ENCODE measurements at regions not wholly inside any gene's neighbourhood (a gene's known extent, or its start where the extent isn't known, plus 50 kb on each side); places are given as distances from the start of the nearest gene placed in this dataset.

- H3K9me3 ChIP-seq = no peaks in the 10 kb centered on the region
- H3K4me3 ChIP-seq = no peak overlapping the region
- TF ChIP-seq, protein P1, sequence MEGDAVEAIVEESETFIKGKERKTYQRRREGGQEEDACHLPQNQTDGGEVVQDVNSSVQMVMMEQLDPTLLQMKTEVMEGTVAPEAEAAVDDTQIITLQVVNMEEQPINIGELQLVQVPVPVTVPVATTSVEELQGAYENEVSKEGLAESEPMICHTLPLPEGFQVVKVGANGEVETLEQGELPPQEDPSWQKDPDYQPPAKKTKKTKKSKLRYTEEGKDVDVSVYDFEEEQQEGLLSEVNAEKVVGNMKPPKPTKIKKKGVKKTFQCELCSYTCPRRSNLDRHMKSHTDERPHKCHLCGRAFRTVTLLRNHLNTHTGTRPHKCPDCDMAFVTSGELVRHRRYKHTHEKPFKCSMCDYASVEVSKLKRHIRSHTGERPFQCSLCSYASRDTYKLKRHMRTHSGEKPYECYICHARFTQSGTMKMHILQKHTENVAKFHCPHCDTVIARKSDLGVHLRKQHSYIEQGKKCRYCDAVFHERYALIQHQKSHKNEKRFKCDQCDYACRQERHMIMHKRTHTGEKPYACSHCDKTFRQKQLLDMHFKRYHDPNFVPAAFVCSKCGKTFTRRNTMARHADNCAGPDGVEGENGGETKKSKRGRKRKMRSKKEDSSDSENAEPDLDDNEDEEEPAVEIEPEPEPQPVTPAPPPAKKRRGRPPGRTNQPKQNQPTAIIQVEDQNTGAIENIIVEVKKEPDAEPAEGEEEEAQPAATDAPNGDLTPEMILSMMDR (IDR thresholded peaks at IDR 0.05) = no peak
- DNase-seq (no peak), ATAC-seq (no peak)
- no peak overlapping the region for H3K27ac ChIP-seq
- no peaks in the 10 kb centered on the region for H3K27me3 ChIP-seq (ENCODE audit: low read depth)
- intact Hi-C loops (cut with DNase I) = no loop called here
- H3K4me1 ChIP-seq = no peaks in the 10 kb centered on the region
- H3K36me3 ChIP-seq = no peaks in the 10 kb centered on the region
These were observed 736.3 kb upstream of the ARRDC4 start for GRCh38 chr15:97224191-97224641.

DNA sequence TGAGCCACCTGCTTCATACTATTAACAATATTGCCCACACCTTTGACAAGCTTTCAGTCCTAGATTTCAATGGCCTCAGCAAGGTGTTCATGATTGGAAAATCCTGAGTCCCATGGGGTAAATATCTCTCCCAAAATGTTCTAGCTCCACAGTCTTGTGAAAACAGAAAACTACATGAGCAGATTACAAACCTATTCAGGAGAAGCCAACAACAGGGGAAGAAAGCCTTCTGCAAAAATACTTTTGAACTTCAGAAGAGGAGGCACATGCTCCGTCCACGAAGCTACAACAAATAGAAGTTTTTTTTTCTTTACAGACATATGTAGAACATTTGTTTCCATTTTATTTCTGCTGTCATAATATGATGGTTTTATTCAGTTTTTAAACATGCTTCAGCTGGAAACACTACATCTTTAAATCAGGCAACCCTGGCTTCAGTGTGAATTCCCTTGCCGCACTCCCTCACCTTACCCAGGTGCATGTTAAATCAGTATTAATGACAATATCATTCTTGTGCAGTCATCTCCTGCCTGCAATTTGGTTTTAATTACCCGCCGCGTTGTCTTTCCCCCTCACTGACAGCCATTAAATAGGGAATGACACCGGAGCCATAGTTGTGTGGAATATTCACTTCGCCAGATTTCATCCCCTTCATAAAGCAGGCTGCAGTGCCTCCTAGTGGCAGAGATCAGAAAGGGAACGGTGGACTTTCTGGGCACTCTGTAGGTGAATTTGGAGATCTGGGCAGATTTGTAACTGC, 725.5 kb upstream of the ARRDC4 start:
- H3K36me3 ChIP-seq = no peaks in the 10 kb centered on the region
- intact Hi-C loops (cut with DNase I) = no loop called here
- no peak overlapping the region for H3K27ac ChIP-seq
- ATAC-seq (peak; percentile 69 to 71), DNase-seq (no peak)
- peak overlapping the region; percentile 30 for H3K4me3 ChIP-seq
- no peaks in the 10 kb centered on the region for H3K27me3 ChIP-seq (ENCODE audit: low read depth)
- H3K9me3 ChIP-seq = no peaks in the 10 kb centered on the region
- TF ChIP-seq, protein P1 (IDR thresholded peaks at IDR 0.05) = peak; percentile 85
- peaks cover 6% of the 10 kb centered on the region for H3K4me1 ChIP-seq

DNA sequence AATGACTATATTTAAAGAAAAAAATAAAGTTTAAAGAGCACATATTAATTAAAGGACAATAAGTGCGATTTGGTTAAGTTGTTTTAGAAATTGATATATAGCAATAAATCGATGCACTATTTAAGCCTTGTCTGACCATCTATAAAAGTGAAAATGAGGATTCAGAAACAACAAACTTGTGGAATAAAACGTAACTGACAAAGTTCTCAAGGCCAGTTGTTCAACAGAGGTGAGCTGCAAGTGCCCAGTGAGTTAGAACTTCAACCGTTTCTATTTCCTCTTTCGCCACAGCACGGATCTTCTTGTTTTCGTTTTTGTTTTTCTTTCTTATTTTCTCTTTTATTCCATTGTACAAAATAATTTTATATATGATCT, 724.9 kb upstream of the ARRDC4 start:
- Histone ChIP-seq H3K36me3 (no peaks in the 10 kb centered on the region), H3K27me3 (ENCODE audit: low read depth) (no peaks in the 10 kb centered on the region), H3K4me3 (peak overlapping the region; percentile 30), H3K27ac (no peak overlapping the region), H3K9me3 (no peaks in the 10 kb centered on the region), H3K4me1 (peaks cover 6% of the 10 kb centered on the region)
- intact Hi-C loops (cut with DNase I) = no loop called here
- ATAC-seq = no peak
- no peak for DNase-seq
- TF ChIP-seq, protein P1 (IDR thresholded peaks at IDR 0.05) = no peak

DNA sequence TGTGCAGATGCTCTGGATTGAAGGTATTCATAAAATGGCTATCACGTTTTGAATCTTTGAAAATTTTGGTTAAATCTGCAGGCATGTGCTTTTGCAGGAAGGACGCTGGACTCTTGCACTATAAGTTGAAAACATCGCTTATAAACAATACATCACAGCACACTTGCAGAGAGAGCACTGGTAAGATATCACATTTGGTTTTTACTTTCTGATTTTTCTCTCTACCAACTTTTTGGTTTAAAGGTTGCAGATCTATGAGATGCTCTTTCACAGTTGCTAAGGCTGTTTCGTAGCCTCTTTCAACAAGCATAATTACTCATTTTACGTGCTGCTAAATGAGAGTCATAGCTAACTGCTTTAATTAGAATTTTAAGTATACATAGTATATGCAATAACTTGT, 724.4 kb upstream of the ARRDC4 start:
- no peaks in the 10 kb centered on the region for H3K36me3 ChIP-seq
- DNase-seq (no peak), ATAC-seq (no peak)
- intact Hi-C loops (cut with DNase I) = no loop called here
- H3K9me3 ChIP-seq = no peaks in the 10 kb centered on the region
- TF ChIP-seq, protein P1 (IDR thresholded peaks at IDR 0.05) = no peak
- no peak overlapping the region for H3K27ac ChIP-seq
- peaks cover 6% of the 10 kb centered on the region for H3K4me1 ChIP-seq
- no peaks in the 10 kb centered on the region for H3K27me3 ChIP-seq (ENCODE audit: low read depth)
- H3K4me3 ChIP-seq = no peak overlapping the region

DNA sequence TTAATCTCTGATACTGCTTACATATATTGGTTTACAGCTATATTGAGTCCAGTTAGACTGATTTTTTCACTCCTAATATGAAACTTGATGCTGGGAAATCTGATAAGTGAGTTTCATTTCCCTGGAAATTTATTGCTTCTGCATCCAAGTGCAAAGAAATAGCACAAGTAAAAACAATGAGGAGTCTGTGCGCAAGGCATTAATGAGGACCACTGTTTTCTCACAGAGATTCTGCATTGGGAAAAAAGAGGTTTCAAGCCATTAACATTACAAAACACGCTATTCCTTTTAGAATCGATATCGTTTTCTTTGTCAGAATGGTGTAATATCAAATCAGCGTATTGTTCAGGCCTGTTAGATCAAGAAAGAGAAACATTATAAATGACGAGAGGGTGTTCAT, 723.3 kb upstream of the ARRDC4 start:
- no peak overlapping the region for H3K4me3 ChIP-seq

More for the DNA sequence above, 723.3 kb upstream of the ARRDC4 start:
- Histone ChIP-seq H3K9me3 (no peaks in the 10 kb centered on the region), H3K27me3 (ENCODE audit: low read depth) (no peaks in the 10 kb centered on the region), H3K4me1 (peaks cover 6% of the 10 kb centered on the region), H3K36me3 (no peaks in the 10 kb centered on the region), H3K27ac (no peak overlapping the region)
- ATAC-seq (no peak), DNase-seq (no peak)
- intact Hi-C loops (cut with DNase I) = no loop called here
- TF ChIP-seq, protein P1 (IDR thresholded peaks at IDR 0.05) = no peak
